ENCODE measurements at regions not wholly inside any gene's neighbourhood (a gene's known extent, or its start where the extent isn't known, plus 50 kb on each side); places are given as distances from the start of the nearest gene placed in this dataset.

GRCh38 chr1:87400813-87401212 lies 72.1 kb downstream of the LMO4 start:
- TF ChIP-seq ZC3H10 (CRISPR knock-in tag; IDR thresholded peaks at IDR 0.05): no peak
- no peak for TF ChIP-seq ZNF8 (CRISPR knock-in tag; IDR thresholded peaks at IDR 0.05)
- no peak for TF ChIP-seq ZNF70 (CRISPR knock-in tag; IDR thresholded peaks at IDR 0.05)
- TF ChIP-seq ARNTL (CRISPR knock-in tag; IDR thresholded peaks at IDR 0.05; ENCODE audit: borderline replicate concordance, low read depth): no peak
- TF ChIP-seq POU6F1 (CRISPR knock-in tag; IDR thresholded peaks at IDR 0.05; ENCODE audit: borderline replicate concordance, low read depth): no peak
- TF ChIP-seq, protein P1, sequence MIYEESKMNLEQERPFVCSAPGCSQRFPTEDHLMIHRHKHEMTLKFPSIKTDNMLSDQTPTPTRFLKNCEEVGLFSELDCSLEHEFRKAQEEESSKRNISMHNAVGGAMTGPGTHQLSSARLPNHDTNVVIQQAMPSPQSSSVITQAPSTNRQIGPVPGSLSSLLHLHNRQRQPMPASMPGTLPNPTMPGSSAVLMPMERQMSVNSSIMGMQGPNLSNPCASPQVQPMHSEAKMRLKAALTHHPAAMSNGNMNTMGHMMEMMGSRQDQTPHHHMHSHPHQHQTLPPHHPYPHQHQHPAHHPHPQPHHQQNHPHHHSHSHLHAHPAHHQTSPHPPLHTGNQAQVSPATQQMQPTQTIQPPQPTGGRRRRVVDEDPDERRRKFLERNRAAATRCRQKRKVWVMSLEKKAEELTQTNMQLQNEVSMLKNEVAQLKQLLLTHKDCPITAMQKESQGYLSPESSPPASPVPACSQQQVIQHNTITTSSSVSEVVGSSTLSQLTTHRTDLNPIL (CRISPR knock-in tag; IDR thresholded peaks at IDR 0.05; ENCODE audit: low read depth): no peak
- no peak for TF ChIP-seq TOX (CRISPR knock-in tag; IDR thresholded peaks at IDR 0.05; ENCODE audit: borderline replicate concordance)
- TF ChIP-seq TCF4 (CRISPR knock-in tag; IDR thresholded peaks at IDR 0.05; ENCODE audit: borderline replicate concordance): no peak
- no peak for TF ChIP-seq RARB (CRISPR knock-in tag; IDR thresholded peaks at IDR 0.05)
- no peak for TF ChIP-seq BACH2 (CRISPR knock-in tag; IDR thresholded peaks at IDR 0.05; ENCODE audit: borderline replicate concordance)
